SK-N-SH treated with all-trans-retinoic acid at 6 μM for 48 hours (cell line): ENCODE measurements at regions not wholly inside any gene's neighbourhood (a gene's known extent, or its start where the extent isn't known, plus 50 kb on each side); places are given as distances from the start of the nearest gene placed in this dataset.

Experiments used
- ATAC-seq: fragments of 200-7000 bp; cut with Tn5 transposase; 3 replicates; pipeline ENCODE4 v1.9.1; 2020; ENCODE audit warnings: mild to moderate bottlenecking, moderate library complexity
- ARNTL ChIP-seq: fragments of 450-650 bp; formaldehyde crosslinking; IDR thresholded peaks from 2 replicates; pipeline ENCODE4 v1.5.0; 2020; ENCODE audit warnings: low read depth, mild to moderate bottlenecking, moderate library complexity, borderline replicate concordance
- CREB5 ChIP-seq: fragments of 250-450 bp; sonication (Bioruptor Pico); IDR thresholded peaks from 2 replicates; pipeline ENCODE4 v1.5.1; 2020; ENCODE audit warnings: low read depth, mild to moderate bottlenecking, moderate library complexity
- CSDC2 ChIP-seq: fragments of 250-450 bp; sonication (Bioruptor Pico); IDR thresholded peaks from 2 replicates; pipeline ENCODE4 v1.5.0; 2020; ENCODE audit warnings: mild to moderate bottlenecking, moderate library complexity
- CSRNP3 ChIP-seq: fragments of 250-450 bp; sonication (Bioruptor Pico); IDR thresholded peaks from 2 replicates; pipeline ENCODE4 v1.5.1; 2021; ENCODE audit warnings: mild to moderate bottlenecking, moderate library complexity
- ESRRG ChIP-seq: fragments of 250-450 bp; sonication (Bioruptor Pico); IDR thresholded peaks from 2 replicates; pipeline ENCODE4 v1.6.1; 2021; ENCODE audit warnings: mild to moderate bottlenecking
- GLIS3 ChIP-seq: fragments of 250-450 bp; sonication (Bioruptor Pico); IDR thresholded peaks from 2 replicates; pipeline ENCODE4 v1.5.0; 2020; ENCODE audit warnings: mild to moderate bottlenecking, moderate library complexity
- OSR1 ChIP-seq: fragments of 250-450 bp; sonication (Bioruptor Pico); IDR thresholded peaks from 2 replicates; pipeline ENCODE4 v1.8.0; 2022; ENCODE audit warnings: moderate library complexity, mild to moderate bottlenecking, inconsistent platforms
- PATZ1 ChIP-seq: fragments of 250-450 bp; sonication (Bioruptor Pico); IDR thresholded peaks from 2 replicates; pipeline ENCODE4 v1.8.0; 2020; ENCODE audit warnings: mild to moderate bottlenecking, moderate library complexity, borderline replicate concordance
- POU6F1 ChIP-seq: fragments of 250-450 bp; sonication (Bioruptor Pico); IDR thresholded peaks from 2 replicates; pipeline ENCODE4 v1.8.0; 2021; ENCODE audit warnings: low read depth, mild to moderate bottlenecking, moderate library complexity, borderline replicate concordance
- PPARA ChIP-seq: fragments of 250-450 bp; sonication (Bioruptor Pico); IDR thresholded peaks from 2 replicates; pipeline ENCODE4 v1.5.0; 2020; ENCODE audit warnings: mild to moderate bottlenecking, borderline replicate concordance
- RARB ChIP-seq: fragments of 250-450 bp; sonication (Bioruptor Pico); IDR thresholded peaks from 2 replicates; pipeline ENCODE4 v1.8.0; 2021; ENCODE audit warnings: mild to moderate bottlenecking, moderate library complexity
- SNAI2 ChIP-seq: fragments of 250-450 bp; sonication (Bioruptor Pico); IDR thresholded peaks from 2 replicates; pipeline ENCODE4 v1.5.0; 2020; ENCODE audit warnings: mild to moderate bottlenecking, moderate library complexity
- TCF4 ChIP-seq: fragments of 250-450 bp; sonication (Bioruptor Pico); IDR thresholded peaks from 2 replicates; pipeline ENCODE4 v1.8.0; 2021; ENCODE audit warnings: mild to moderate bottlenecking, moderate library complexity, borderline replicate concordance
- TOX ChIP-seq: fragments of 250-450 bp; sonication (Bioruptor Pico); IDR thresholded peaks from 2 replicates; pipeline ENCODE4 v1.8.0; 2021; ENCODE audit warnings: mild to moderate bottlenecking, moderate library complexity, borderline replicate concordance
- TSHZ2 ChIP-seq: fragments of 250-450 bp; sonication (Bioruptor Pico); IDR thresholded peaks from 2 replicates; pipeline ENCODE4 v1.5.0; 2020; ENCODE audit warnings: mild to moderate bottlenecking, moderate library complexity
- ZC3H10 ChIP-seq: fragments of 250-450 bp; sonication (Bioruptor Pico); IDR thresholded peaks from 2 replicates; pipeline ENCODE4 v1.5.1; 2021; ENCODE audit warnings: mild to moderate bottlenecking, moderate library complexity
- ZFP3 ChIP-seq: fragments of 250-450 bp; sonication (Bioruptor Pico); IDR thresholded peaks from 2 replicates; pipeline ENCODE4 v1.5.0; 2020; ENCODE audit warnings: mild to moderate bottlenecking, moderate library complexity
- ZFP30 ChIP-seq: fragments of 450-650 bp; formaldehyde crosslinking; IDR thresholded peaks from 2 replicates; pipeline ENCODE4 v1.5.0; 2022; ENCODE audit warnings: mild to moderate bottlenecking, moderate library complexity
- ZNF565 ChIP-seq: fragments of 450-650 bp; formaldehyde crosslinking; conservative IDR thresholded peaks from 2 replicates; pipeline ENCODE4 v1.5.0; 2020; ENCODE audit warnings: low read depth, mild to moderate bottlenecking, moderate library complexity
- ZNF70 ChIP-seq: fragments of 450-650 bp; formaldehyde crosslinking; IDR thresholded peaks from 2 replicates; pipeline ENCODE4 v1.5.0; 2020; ENCODE audit warnings: mild to moderate bottlenecking, moderate library complexity
- ZNF8 ChIP-seq: fragments of 450-650 bp; formaldehyde crosslinking; IDR thresholded peaks from 2 replicates; pipeline ENCODE4 v1.5.0; 2020; ENCODE audit warnings: mild to moderate bottlenecking, moderate library complexity

GRCh38 chr4:175961604-175962003 lies 104.0 kb upstream of the WDR17 start (continued):
- TF ChIP-seq CREB5 (CRISPR knock-in tag) (no peak), CSDC2 (no peak)

GRCh38 chr4:175970072-175970471 lies 95.6 kb upstream of the WDR17 start:
- ATAC-seq, result no peak
- TF ChIP-seq CSDC2 (no peak), ZNF565 (CRISPR knock-in tag) (no peak), ARNTL (CRISPR knock-in tag) (no peak), RARB (CRISPR knock-in tag) (no peak), TCF4 (CRISPR knock-in tag) (no peak), CREB5 (CRISPR knock-in tag) (no peak), GLIS3 (CRISPR knock-in tag) (no peak), ZFP30 (no peak), ESRRG (CRISPR knock-in tag) (no peak), TOX (CRISPR knock-in tag) (no peak), ZNF70 (CRISPR knock-in tag) (no peak), OSR1 (CRISPR knock-in tag) (no peak), ZC3H10 (CRISPR knock-in tag) (no peak), PATZ1 (CRISPR knock-in tag) (no peak), PPARA (CRISPR knock-in tag) (no peak), TSHZ2 (CRISPR knock-in tag) (no peak), CSRNP3 (no peak), ZNF8 (CRISPR knock-in tag) (no peak), SNAI2 (CRISPR knock-in tag) (no peak), ZFP3 (CRISPR knock-in tag) (no peak)

GRCh38 chr4:175970724-175971123 lies 94.9 kb upstream of the WDR17 start:
- no peak for TF ChIP-seq ZFP3 (CRISPR knock-in tag)
- no peak for TF ChIP-seq ARNTL (CRISPR knock-in tag)
- TF ChIP-seq POU6F1 (CRISPR knock-in tag), result no peak
- TF ChIP-seq CREB5 (CRISPR knock-in tag), result no peak
- no peak for ATAC-seq
